Upper lobe of left lung (tissue), 6 donors: ENCODE measurements at regions not wholly inside any gene's neighbourhood (a gene's known extent, or its start where the extent isn't known, plus 50 kb on each side); places are given as distances from the start of the nearest gene placed in this dataset.

ENCODE experiments used
- ATAC-seq, 2 donors: fragments of 200-7000 bp; cut with Tn5 transposase; one replicate each; pipeline ENCODE4 v1.9.1; 2022; ENCODE audit warnings: mild to moderate bottlenecking in 2 of 2, moderate library complexity in 2 of 2; ENCODE audit not compliant: low FRiP score in 2 of 2
- DNase-seq, 2 donors: peaks; one replicate each; pipeline ENCODE4 v3.0.0-alpha.2; 2019 to 2020
- H3K27ac ChIP-seq, 4 donors: fragments of 200-600 bp; sonication (generic); one replicate each; pipeline ENCODE4 v1.5.1; 2016 to 2019
- H3K27me3 ChIP-seq, 4 donors: fragments of 200-600 bp; sonication (generic); one replicate each; pipeline ENCODE4 v1.5.1; 2017 to 2019
- H3K36me3 ChIP-seq, 4 donors: fragments of 200-600 bp; sonication (generic); one replicate each; pipeline ENCODE4 v1.5.1; 2016 to 2019
- H3K4me1 ChIP-seq, 4 donors: fragments of 200-600 bp; sonication (generic); one replicate each; pipeline ENCODE4 v1.5.1; 2018 to 2019
- H3K4me3 ChIP-seq, 4 donors: fragments of 200-600 bp; sonication (generic); one replicate each; pipeline ENCODE4 v1.5.1; 2017 to 2019; ENCODE audit warnings: mild to moderate bottlenecking in 2 of 4, moderate library complexity in 1 of 4
- H3K9me3 ChIP-seq, 4 donors: fragments of 200-600 bp; sonication (generic); one replicate each; pipeline ENCODE4 v1.5.1; 2018 to 2019
- EP300 ChIP-seq, 4 donors: sonication (generic); formaldehyde crosslinking; IDR thresholded peaks; one replicate each; pipeline ENCODE4 v1.5.1; 2017; ENCODE audit warnings: antibody characterized with exemption in 4 of 4, control low read depth in 2 of 4
- POLR2A ChIP-seq, 4 donors: fragments of 450-650 bp; IDR thresholded peaks; one replicate each; pipeline ENCODE4 v1.5.1; 2016 to 2017; ENCODE audit warnings: antibody characterized with exemption in 4 of 4, mild to moderate bottlenecking in 2 of 4
- POLR2AphosphoS5 ChIP-seq, 2 donors: sonication (generic); formaldehyde crosslinking; IDR thresholded peaks; one replicate each; pipeline ENCODE4 v1.5.1; 2017; ENCODE audit warnings: antibody characterized with exemption in 2 of 2
- WGBS, 2 donors: methylation state at CpG; one replicate each; pipeline ENCODE4 v1.1.5; 2017 to 2018; 5-methylcytosine and 5-hydroxymethylcytosine counted together
- TF ChIP-seq, protein P1 (sequence below), 6 experiments: fragments of 450-650 bp in 4 of 6; fragments of 200-600 bp in 2 of 6; sonication (generic) in 2 of 6; IDR thresholded peaks; one replicate each; pipeline ENCODE4 v1.5.1; 2016 to 2019; ENCODE audit warnings: antibody characterized with exemption in 6 of 6
- donor health status: DM: no; HTN: no; CAD: no; lungs with moderate emphysema.
- donor health status: DM: no; HTN: yes; CAD: no; lungs with severe emphysema.

DNA sequence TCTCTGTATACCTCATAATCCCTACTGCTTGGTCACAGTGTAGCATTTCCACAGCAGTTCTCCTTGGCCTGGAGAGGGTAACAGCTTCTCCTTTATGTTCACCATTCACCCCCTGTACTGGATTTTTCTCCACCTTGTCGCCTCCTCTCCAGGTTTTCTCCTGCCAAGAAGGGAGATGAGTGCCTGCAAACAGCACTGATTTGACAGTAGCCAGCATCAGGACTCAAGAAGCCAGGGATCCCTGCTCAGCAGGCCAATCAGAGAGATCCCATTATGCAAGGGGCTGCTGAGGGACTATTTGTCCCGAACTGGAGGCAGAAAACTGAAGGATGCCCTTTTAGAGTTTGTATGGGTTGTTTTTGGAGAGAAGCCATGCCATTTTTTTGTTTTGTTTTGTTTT is 68.6 kb upstream of the RIPOR2 start:
- peak in 2 of 4 donors; percentile 47 to 56 for TF ChIP-seq POLR2A (IDR thresholded peaks at IDR 0.05)
- TF ChIP-seq, protein P1, sequence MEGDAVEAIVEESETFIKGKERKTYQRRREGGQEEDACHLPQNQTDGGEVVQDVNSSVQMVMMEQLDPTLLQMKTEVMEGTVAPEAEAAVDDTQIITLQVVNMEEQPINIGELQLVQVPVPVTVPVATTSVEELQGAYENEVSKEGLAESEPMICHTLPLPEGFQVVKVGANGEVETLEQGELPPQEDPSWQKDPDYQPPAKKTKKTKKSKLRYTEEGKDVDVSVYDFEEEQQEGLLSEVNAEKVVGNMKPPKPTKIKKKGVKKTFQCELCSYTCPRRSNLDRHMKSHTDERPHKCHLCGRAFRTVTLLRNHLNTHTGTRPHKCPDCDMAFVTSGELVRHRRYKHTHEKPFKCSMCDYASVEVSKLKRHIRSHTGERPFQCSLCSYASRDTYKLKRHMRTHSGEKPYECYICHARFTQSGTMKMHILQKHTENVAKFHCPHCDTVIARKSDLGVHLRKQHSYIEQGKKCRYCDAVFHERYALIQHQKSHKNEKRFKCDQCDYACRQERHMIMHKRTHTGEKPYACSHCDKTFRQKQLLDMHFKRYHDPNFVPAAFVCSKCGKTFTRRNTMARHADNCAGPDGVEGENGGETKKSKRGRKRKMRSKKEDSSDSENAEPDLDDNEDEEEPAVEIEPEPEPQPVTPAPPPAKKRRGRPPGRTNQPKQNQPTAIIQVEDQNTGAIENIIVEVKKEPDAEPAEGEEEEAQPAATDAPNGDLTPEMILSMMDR (IDR thresholded peaks at IDR 0.05): no peak
- peak in 2 of 4 donors; percentile 3 to 11 for TF ChIP-seq EP300 (IDR thresholded peaks at IDR 0.05)
- TF ChIP-seq POLR2AphosphoS5 (IDR thresholded peaks at IDR 0.05): peak in 1 of 2 donors; percentile 20
- H3K27me3 ChIP-seq: no peaks in the 10 kb centered on the region
- peak overlapping the region; percentile 44 to 92 (median 88) for H3K27ac ChIP-seq
- 61 to 68% methylated on average over 2 of the region's 2 CpGs for WGBS, 2 donors
- no peaks in the 10 kb centered on the region for H3K36me3 ChIP-seq
- DNase-seq (peak in 1 of 2 donors; percentile 64), ATAC-seq (no peak)
- H3K4me1 ChIP-seq: peaks cover 20 to 44% (median 27%) of the 10 kb centered on the region in 4 donors
- H3K4me3 ChIP-seq: peak overlapping the region in 1 of 4 donors; percentile 7
- H3K9me3 ChIP-seq: no peaks in the 10 kb centered on the region

DNA sequence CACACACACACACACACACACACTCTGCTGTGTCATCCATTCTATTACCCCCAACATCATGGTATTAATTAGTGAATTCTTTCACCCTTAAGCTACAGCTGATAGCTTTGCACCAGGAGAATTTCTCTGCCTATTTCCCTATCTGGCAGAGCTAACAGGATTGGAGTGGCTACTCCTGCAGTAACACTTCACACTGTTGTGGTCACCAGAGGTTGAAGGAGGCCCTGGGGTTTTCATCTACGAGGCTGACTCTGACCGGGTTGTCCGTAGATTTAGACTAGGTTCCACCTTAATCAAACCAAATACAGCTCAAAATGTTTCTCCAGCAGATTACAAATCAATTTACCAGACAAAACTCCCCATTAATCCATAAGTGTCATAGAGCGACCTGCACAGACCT is 69.2 kb upstream of the RIPOR2 start:
- WGBS, 2 donors: 67 to 80% methylated on average over 4 of the region's 4 CpGs
- H3K4me1 ChIP-seq: peaks cover 20 to 44% (median 27%) of the 10 kb centered on the region in 4 donors
- H3K9me3 ChIP-seq: no peaks in the 10 kb centered on the region
- peak overlapping the region in 3 of 4 donors; percentile 87 to 92 (median 88) for H3K27ac ChIP-seq
- H3K4me3 ChIP-seq: no peak overlapping the region
- H3K27me3 ChIP-seq: no peaks in the 10 kb centered on the region
- ATAC-seq: peak in 1 of 2 donors; percentile 38
- H3K36me3 ChIP-seq: no peaks in the 10 kb centered on the region
- DNase-seq: peak in 1 of 2 donors; percentile 80
- peak in 1 of 4 donors; percentile 59 for TF ChIP-seq EP300 (IDR thresholded peaks at IDR 0.05)
- TF ChIP-seq, protein P1 (IDR thresholded peaks at IDR 0.05): no peak
- peak in 1 of 2 donors; percentile 41 for TF ChIP-seq POLR2AphosphoS5 (IDR thresholded peaks at IDR 0.05)
- TF ChIP-seq POLR2A (IDR thresholded peaks at IDR 0.05): peak in 1 of 4 donors; percentile 30

DNA sequence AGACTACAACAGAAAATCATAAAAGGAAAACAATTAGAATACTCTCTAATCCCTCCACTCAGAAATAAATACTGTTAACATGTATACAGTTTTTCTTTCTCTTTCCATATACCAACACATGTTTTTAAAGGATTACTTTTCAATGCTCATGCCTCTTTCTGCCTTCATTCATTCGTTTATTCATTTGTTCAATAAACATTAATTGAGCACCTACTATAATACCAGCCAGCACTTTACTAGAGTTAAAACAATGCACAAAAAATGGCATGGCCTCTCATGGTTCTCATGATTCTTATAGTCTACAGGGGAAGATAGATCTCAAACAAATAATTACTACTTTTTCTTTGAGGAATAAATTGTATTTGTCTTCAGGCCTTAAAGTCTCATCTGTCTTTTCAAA is 70.3 kb upstream of the RIPOR2 start:
- no peak for DNase-seq
- Histone ChIP-seq H3K4me1 (peaks cover 20 to 44% (median 27%) of the 10 kb centered on the region in 4 donors), H3K4me3 (no peak overlapping the region), H3K9me3 (no peaks in the 10 kb centered on the region), H3K27ac (peak overlapping the region; percentile 87 to 92 (median 89)), H3K27me3 (no peaks in the 10 kb centered on the region), H3K36me3 (no peaks in the 10 kb centered on the region)
- 85 to 96% methylated on average over 1 of the region's 1 CpG for WGBS, 2 donors
- TF ChIP-seq, protein P1 (IDR thresholded peaks at IDR 0.05): no peak
- no peak for ATAC-seq

DNA sequence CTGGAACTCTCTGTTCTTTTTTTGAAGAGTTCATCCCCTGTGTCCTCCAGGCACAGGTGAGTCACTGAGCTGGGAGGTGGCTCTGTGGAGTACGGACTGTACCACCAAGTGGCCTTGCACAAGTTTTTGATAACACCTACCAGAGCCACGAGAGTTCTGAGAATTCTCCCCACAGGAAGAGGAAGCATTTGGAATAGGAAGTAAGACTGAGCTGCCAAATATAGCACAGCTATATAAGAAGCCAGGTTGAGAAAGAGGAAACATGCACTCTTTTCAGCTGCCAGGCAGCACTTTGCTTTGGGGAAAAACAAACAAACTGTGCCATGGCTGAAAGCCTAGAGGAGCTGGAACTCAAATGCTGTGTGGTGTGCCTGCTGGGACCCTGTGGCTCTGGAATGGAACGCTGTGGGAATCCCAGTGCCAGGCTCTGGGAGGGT is 70.8 kb upstream of the RIPOR2 start:
- WGBS, 2 donors: 6 to 11% methylated on average over 3 of the region's 3 CpGs
- H3K4me3 ChIP-seq: no peak overlapping the region
- peak overlapping the region; percentile 87 to 92 (median 89) for H3K27ac ChIP-seq
- no peaks in the 10 kb centered on the region for H3K9me3 ChIP-seq
- TF ChIP-seq, protein P1 (IDR thresholded peaks at IDR 0.05): no peak
- TF ChIP-seq POLR2AphosphoS5 (IDR thresholded peaks at IDR 0.05): peak; percentile 94 to 98
- TF ChIP-seq EP300 (IDR thresholded peaks at IDR 0.05): peak; percentile 94 to 100 (median 97)
- peak in 1 of 4 donors; percentile 68 for TF ChIP-seq POLR2A (IDR thresholded peaks at IDR 0.05)
- H3K36me3 ChIP-seq: no peaks in the 10 kb centered on the region
- peaks cover 20 to 44% (median 27%) of the 10 kb centered on the region in 4 donors for H3K4me1 ChIP-seq
- H3K27me3 ChIP-seq: no peaks in the 10 kb centered on the region
- DNase-seq: peak in 1 of 2 donors; percentile 94
- peak; percentile 90 to 95 for ATAC-seq

DNA sequence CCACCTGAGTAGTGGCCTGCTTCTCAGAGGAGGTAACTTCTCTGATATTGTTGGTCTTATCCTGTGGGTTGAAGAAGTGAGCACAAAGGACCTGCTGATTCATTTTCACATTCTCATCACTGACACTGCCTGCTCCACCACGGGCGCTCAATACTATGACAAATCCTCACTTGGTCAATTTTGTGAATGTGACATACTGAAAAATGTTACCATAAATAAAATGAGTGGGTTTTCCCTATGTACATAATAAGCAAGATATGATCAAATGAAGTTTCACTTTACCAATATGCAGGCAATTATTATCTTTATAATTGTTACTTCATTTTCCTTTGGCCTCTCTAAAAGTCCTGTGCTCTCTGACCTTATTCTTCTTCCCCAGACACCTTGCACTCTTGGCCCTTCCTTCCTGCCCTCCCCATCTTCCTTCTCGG is 71.5 kb upstream of the RIPOR2 start:
- ATAC-seq (peak in 1 of 2 donors; percentile 44), DNase-seq (no peak)
- Histone ChIP-seq H3K9me3 (no peaks in the 10 kb centered on the region), H3K4me3 (no peak overlapping the region), H3K4me1 (peaks cover 20 to 40% (median 27%) of the 10 kb centered on the region in 4 donors), H3K27me3 (no peaks in the 10 kb centered on the region), H3K27ac (peak overlapping the region; percentile 87 to 92 (median 89)), H3K36me3 (no peaks in the 10 kb centered on the region)
- 64 to 65% methylated on average over 3 of the region's 3 CpGs for WGBS, 2 donors
- TF ChIP-seq EP300 (IDR thresholded peaks at IDR 0.05): no peak
- TF ChIP-seq POLR2AphosphoS5 (IDR thresholded peaks at IDR 0.05): no peak
- TF ChIP-seq, protein P1 (IDR thresholded peaks at IDR 0.05): no peak
- TF ChIP-seq POLR2A (IDR thresholded peaks at IDR 0.05): no peak
